ENCODE measurements at regions not wholly inside any gene's neighbourhood (a gene's known extent, or its start where the extent isn't known, plus 50 kb on each side); places are given as distances from the start of the nearest gene placed in this dataset.

DNA sequence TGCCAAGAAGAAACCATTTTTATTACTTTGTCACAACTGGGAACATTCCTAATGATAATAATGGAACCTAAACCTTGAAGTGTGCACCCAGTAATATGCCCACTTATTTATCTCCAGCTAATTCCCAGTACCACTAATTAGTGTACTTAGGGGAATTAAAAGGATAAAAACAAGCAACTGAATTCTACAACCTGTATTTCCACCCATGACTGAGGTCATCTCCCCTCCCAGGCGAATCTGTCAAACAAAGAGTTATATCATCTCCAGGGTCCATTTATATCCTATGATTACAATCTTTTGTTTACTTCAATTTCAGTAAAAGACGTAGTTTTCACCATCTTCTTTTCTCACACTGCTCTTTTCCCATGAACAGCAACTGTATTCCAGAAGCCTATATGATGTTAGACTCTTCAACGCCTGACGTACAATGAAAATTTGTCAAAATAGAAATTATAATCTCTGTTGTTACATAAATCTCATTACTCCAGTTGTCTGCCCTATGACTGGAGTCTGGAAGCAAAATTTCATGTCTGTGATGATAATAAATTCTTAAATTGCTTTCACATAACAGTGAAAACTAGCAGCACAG is 177.6 kb downstream of the GOLIM4 start:
- no peak for DNase-seq (ENCODE audit: low spot score)
- in situ Hi-C loops (cut with MboI; ENCODE audit: low sequenced_read_pairs, unreplicated experiment), result no loop called here
- TF ChIP-seq, protein P1, sequence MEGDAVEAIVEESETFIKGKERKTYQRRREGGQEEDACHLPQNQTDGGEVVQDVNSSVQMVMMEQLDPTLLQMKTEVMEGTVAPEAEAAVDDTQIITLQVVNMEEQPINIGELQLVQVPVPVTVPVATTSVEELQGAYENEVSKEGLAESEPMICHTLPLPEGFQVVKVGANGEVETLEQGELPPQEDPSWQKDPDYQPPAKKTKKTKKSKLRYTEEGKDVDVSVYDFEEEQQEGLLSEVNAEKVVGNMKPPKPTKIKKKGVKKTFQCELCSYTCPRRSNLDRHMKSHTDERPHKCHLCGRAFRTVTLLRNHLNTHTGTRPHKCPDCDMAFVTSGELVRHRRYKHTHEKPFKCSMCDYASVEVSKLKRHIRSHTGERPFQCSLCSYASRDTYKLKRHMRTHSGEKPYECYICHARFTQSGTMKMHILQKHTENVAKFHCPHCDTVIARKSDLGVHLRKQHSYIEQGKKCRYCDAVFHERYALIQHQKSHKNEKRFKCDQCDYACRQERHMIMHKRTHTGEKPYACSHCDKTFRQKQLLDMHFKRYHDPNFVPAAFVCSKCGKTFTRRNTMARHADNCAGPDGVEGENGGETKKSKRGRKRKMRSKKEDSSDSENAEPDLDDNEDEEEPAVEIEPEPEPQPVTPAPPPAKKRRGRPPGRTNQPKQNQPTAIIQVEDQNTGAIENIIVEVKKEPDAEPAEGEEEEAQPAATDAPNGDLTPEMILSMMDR (IDR thresholded peaks at IDR 0.05; ENCODE audit: borderline replicate concordance, control extremely low read depth, extremely low read depth, insufficient read depth, missing control alignments), result no peak

DNA sequence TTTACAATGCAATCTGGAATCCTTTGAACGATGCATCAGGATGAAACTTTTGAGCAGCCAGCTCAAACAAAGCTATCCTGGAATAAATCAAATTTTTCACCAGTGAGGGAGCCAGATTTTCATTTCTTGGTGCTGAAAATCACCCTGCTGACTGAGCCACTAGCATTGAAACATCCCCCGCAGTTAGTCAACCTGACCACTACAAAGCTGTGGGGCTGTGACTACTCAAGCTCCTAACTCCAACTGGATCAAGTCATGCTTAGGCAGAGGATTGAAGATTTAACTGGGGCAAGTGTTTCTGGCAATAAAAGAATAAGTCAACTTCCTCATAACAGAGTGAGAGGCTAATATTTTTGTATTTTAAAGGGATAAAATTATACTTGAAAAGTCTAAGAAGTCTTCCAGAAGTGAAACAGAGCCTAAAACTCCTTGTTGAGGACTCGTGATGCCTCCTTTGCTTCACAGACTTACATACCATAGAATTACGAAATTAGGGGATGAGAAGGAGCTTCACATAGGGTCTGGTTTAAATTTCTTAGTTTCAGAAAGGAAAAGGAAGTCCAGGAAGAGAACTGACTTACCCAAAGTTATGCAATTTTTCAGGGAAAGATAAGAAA is 177.8 kb downstream of the SERPINI1 start:
- in situ Hi-C loops (cut with MboI; ENCODE audit: low sequenced_read_pairs, unreplicated experiment), result no loop called here
- TF ChIP-seq, protein P1 (IDR thresholded peaks at IDR 0.05; ENCODE audit: borderline replicate concordance, control extremely low read depth, extremely low read depth, insufficient read depth, missing control alignments), result no peak
- DNase-seq (ENCODE audit: low spot score), result no peak

DNA sequence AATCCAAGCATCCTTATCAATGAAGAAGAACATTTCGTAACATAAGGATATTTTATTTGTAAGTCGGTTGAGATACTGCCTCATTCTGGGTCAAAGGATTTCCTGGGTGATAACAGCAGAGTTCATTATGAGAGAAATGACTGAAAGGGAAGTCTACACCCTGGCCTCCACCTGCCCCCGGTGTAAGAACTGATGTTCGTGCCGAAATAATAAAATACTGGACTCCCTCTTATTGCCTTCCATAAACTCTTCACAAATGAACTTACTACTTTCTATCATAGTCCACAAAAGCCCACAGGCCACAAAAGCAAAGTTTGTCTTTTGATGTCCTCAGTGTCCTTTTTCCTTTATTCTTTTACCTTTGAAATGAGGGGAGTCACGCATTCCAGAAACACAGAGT is 174.4 kb downstream of the SERPINI1 start:
- DNase-seq (ENCODE audit: low spot score), result no peak
- in situ Hi-C loops (cut with MboI; ENCODE audit: low sequenced_read_pairs, unreplicated experiment), result no loop called here
- TF ChIP-seq, protein P1 (IDR thresholded peaks at IDR 0.05; ENCODE audit: borderline replicate concordance, control extremely low read depth, extremely low read depth, insufficient read depth, missing control alignments), result no peak

DNA sequence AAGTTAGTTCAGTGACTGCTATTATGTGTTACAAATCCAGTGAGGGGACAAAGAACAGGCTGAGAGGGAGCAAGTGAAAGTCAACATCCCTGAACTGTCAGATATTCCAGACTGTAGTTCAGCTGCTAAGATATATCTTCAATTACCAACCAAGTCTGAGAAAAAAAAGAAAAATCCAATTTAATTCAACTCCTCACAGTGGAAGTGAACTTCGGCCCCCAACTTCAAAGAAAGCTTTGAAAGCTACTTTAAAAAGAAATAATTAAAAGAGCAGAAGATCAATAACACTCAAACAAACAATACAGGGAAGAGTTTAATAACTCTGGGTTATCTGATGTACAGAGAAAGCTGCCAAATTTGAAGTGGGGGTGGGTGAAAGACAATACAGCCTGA is 174.0 kb downstream of the SERPINI1 start:
- no peak for DNase-seq (ENCODE audit: low spot score)
- TF ChIP-seq, protein P1 (IDR thresholded peaks at IDR 0.05; ENCODE audit: borderline replicate concordance, control extremely low read depth, extremely low read depth, insufficient read depth, missing control alignments), result no peak
- in situ Hi-C loops (cut with MboI; ENCODE audit: low sequenced_read_pairs, unreplicated experiment), result no loop called here

DNA sequence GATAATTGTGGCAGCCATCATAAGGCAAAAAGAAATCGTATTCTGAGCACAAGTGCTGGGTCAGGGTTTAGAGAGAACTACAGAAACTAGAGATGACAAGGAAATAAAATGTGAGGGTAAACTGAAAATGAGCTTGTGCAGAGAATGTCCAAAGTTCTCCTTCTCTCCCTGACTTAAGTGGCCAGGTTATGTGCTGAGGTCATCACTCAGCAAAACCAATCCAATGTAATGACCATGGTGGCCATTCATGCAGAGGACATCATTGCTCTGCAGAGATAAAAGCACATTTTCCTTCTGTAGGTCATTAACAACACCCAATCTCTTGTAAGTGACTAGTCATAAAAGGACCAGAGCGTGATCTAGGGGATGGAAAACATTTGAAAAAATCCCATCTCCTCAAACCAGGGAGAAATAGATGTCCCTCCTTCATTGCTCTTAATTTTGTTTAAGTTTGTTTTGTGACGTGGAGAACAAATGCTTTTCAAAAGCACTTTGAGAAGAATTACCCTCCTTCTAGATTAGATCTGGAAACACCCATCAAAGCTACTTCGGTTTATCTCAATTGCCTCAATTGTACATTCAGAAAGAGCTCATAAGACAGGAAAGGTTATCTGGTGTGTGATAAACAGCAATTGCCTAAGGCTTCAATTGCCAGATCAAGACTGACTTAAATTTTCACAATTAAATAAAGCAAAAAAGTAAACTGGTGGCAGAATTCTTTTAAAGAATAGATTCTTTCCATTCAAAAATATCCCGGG is 173.4 kb downstream of the SERPINI1 start:
- TF ChIP-seq, protein P1 (IDR thresholded peaks at IDR 0.05; ENCODE audit: borderline replicate concordance, control extremely low read depth, extremely low read depth, insufficient read depth, missing control alignments), result no peak
- in situ Hi-C loops (cut with MboI; ENCODE audit: low sequenced_read_pairs, unreplicated experiment), result no loop called here
- no peak for DNase-seq (ENCODE audit: low spot score)

DNA sequence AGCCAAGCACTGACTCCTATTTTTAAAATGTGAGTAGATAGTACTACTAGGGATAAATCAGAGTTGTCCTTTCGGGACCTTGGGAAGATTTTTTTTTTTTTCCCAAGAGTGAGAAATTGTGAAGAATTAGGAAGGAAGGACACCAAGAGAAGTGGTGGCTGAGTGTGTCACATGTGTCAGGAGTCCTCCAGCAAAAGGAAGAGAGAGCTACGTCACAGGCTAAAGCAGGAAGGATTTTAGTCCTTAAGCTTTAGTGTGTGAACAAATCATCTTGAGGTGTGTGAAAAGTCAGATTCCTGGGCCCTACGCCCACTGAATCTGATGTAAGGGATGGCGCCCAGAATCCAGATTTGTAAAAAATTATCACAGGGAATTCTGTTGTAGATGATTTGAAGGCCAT is 172.7 kb downstream of the SERPINI1 start:
- TF ChIP-seq, protein P1 (IDR thresholded peaks at IDR 0.05; ENCODE audit: borderline replicate concordance, control extremely low read depth, extremely low read depth, insufficient read depth, missing control alignments), result no peak
- in situ Hi-C loops (cut with MboI; ENCODE audit: low sequenced_read_pairs, unreplicated experiment), result no loop called here
- DNase-seq (ENCODE audit: low spot score), result no peak

Measured in GM13976 (cell line).